H9 (cell line): ENCODE measurements at regions not wholly inside any gene's neighbourhood (a gene's known extent, or its start where the extent isn't known, plus 50 kb on each side); places are given as distances from the start of the nearest gene placed in this dataset.

Experiments
- DNase-seq: peaks from one replicate; pipeline ENCODE4 v3.0.0-alpha.2; 2017
- H2AFZ ChIP-seq: one replicate; pipeline ENCODE4 v1.6.1; 2013; ENCODE audit warnings: mild to moderate bottlenecking, low read length, control low read depth, moderate library complexity
- H2AK5ac ChIP-seq: 2 replicates; pipeline ENCODE4 v1.6.1; 2013; ENCODE audit warnings: low read length, control low read depth, mixed read lengths; ENCODE audit not compliant: insufficient read length
- H2BK120ac ChIP-seq: one replicate; pipeline ENCODE4 v1.6.1; 2013; ENCODE audit warnings: low read depth, mild to moderate bottlenecking, low read length, control low read depth, inconsistent platforms; ENCODE audit not compliant: poor library complexity, severe bottlenecking
- H2BK12ac ChIP-seq: 2 replicates; pipeline ENCODE4 v1.6.1; 2013; ENCODE audit warnings: low read length, control low read depth, mixed read lengths, low read depth; ENCODE audit not compliant: insufficient read length
- H2BK15ac ChIP-seq: 2 replicates; pipeline ENCODE4 v1.6.1; 2013; ENCODE audit warnings: low read depth, low read length, control low read depth
- H2BK20ac ChIP-seq: one replicate; pipeline ENCODE4 v1.6.1; 2013; ENCODE audit warnings: low read depth, mild to moderate bottlenecking, low read length, control low read depth, inconsistent platforms; ENCODE audit not compliant: poor library complexity, severe bottlenecking
- H2BK5ac ChIP-seq: 2 replicates; pipeline ENCODE4 v1.6.1; 2013; ENCODE audit warnings: low read length, control low read depth, mixed read lengths; ENCODE audit not compliant: insufficient read length
- H3K14ac ChIP-seq: 2 replicates; pipeline ENCODE4 v1.6.1; 2013; ENCODE audit warnings: low read length, control low read depth; ENCODE audit not compliant: insufficient read depth
- H3K18ac ChIP-seq: 2 replicates; pipeline ENCODE4 v1.6.1; 2013; ENCODE audit warnings: low read depth, mild to moderate bottlenecking, mixed read lengths, low read length, control low read depth; ENCODE audit not compliant: insufficient read length
- H3K23ac ChIP-seq: 2 replicates; pipeline ENCODE4 v1.6.1; 2013; ENCODE audit warnings: low read length, control low read depth, mixed read lengths, low read depth; ENCODE audit not compliant: insufficient read length
- H3K23me2 ChIP-seq: 2 replicates; pipeline ENCODE4 v1.6.1; 2013; ENCODE audit warnings: low read depth, mild to moderate bottlenecking, mixed read lengths, low read length, control low read depth; ENCODE audit not compliant: insufficient read length, poor library complexity, severe bottlenecking
- H3K27ac ChIP-seq: 2 replicates; pipeline ENCODE4 v1.5.1; 2013; ENCODE audit warnings: low read length, control low read depth, mixed read lengths, low read depth; ENCODE audit not compliant: insufficient read length
- H3K27me3 ChIP-seq: 2 replicates; pipeline ENCODE4 v1.6.1; 2013; ENCODE audit warnings: low read length, control low read depth, inconsistent platforms; ENCODE audit not compliant: insufficient read depth
- H3K4ac ChIP-seq: 2 replicates; pipeline ENCODE4 v1.6.1; 2013; ENCODE audit warnings: low read depth, mild to moderate bottlenecking, control low read depth, inconsistent platforms, low read length, moderate library complexity
- H3K4me1 ChIP-seq: 2 replicates; pipeline ENCODE4 v1.6.1; 2013; ENCODE audit warnings: low read length, control low read depth, inconsistent platforms; ENCODE audit not compliant: insufficient read depth
- H3K4me2 ChIP-seq: 2 replicates; pipeline ENCODE4 v1.6.1; 2013; ENCODE audit warnings: low read length, control low read depth, mixed read lengths; ENCODE audit not compliant: insufficient read length, insufficient read depth
- H3K56ac ChIP-seq: 2 replicates; pipeline ENCODE4 v1.6.1; 2013; ENCODE audit warnings: low read depth, mild to moderate bottlenecking, mixed read lengths, low read length, control low read depth; ENCODE audit not compliant: insufficient read length
- H3K79me1 ChIP-seq: 2 replicates; pipeline ENCODE4 v1.6.1; 2013; ENCODE audit warnings: low read depth, mild to moderate bottlenecking, moderate library complexity, low read length, control low read depth, inconsistent platforms; ENCODE audit not compliant: insufficient read depth, poor library complexity, severe bottlenecking
- H3K79me2 ChIP-seq: 2 replicates; pipeline ENCODE4 v1.6.1; 2013; ENCODE audit warnings: low read length, control low read depth, inconsistent platforms; ENCODE audit not compliant: insufficient read depth
- H3K9ac ChIP-seq: 2 replicates; pipeline ENCODE4 v1.6.1; 2013; ENCODE audit warnings: low read length, control low read depth, mixed read lengths; ENCODE audit not compliant: insufficient read length; ENCODE audit errors: extremely low read depth
- H3K9me3 ChIP-seq: one replicate; pipeline ENCODE4 v1.6.1; 2013; ENCODE audit warnings: low read depth, low read length, inconsistent platforms; ENCODE audit not compliant: control insufficient read depth
- H3T11ph ChIP-seq: one replicate; pipeline ENCODE4 v1.6.1; 2013; ENCODE audit warnings: mild to moderate bottlenecking, low read length, control low read depth, inconsistent platforms
- H4K20me1 ChIP-seq: one replicate; pipeline ENCODE4 v1.6.1; 2013; ENCODE audit not compliant: control insufficient read depth, insufficient read length, insufficient read depth
- H4K5ac ChIP-seq: 2 replicates; pipeline ENCODE4 v1.6.1; 2013; ENCODE audit warnings: low read depth, mild to moderate bottlenecking, mixed read lengths, low read length, control low read depth; ENCODE audit not compliant: insufficient read length
- H4K8ac ChIP-seq: replicated peaks from 2 replicates; pipeline ENCODE4 v1.6.1; 2013; ENCODE audit warnings: low read length, control low read depth, mixed read lengths, low read depth; ENCODE audit not compliant: insufficient read length
- H4K91ac ChIP-seq: 2 replicates; pipeline ENCODE4 v1.6.1; 2013; ENCODE audit warnings: low read depth, mild to moderate bottlenecking, moderate library complexity, mixed read lengths, low read length, control low read depth; ENCODE audit not compliant: insufficient read length
- H3K27ac Mint-ChIP-seq, 3 experiments: 2 replicates in 2 of 3; 3 replicates in 1 of 3; pipeline ENCODE4 v1.8.0; 2020 to 2021; ENCODE audit warnings: mixed read lengths in 3 of 3, mild to moderate bottlenecking in 1 of 3, moderate library complexity in 1 of 3
- H3K27me3 Mint-ChIP-seq: 2 replicates; pipeline ENCODE4 v1.8.0; 2021; ENCODE audit warnings: low read depth, mild to moderate bottlenecking, moderate library complexity, mixed read lengths
- H3K36me3 Mint-ChIP-seq, 3 experiments: 2 replicates in 2 of 3; 3 replicates in 1 of 3; pipeline ENCODE4 v1.8.0; 2020 to 2021; ENCODE audit warnings: low read depth in 3 of 3, mixed read lengths in 3 of 3; ENCODE audit not compliant: insufficient read depth in 1 of 3
- H3K4me1 Mint-ChIP-seq, 2 experiments: 2 replicates each; pipeline ENCODE4 v1.8.0; 2020; ENCODE audit warnings: mixed read lengths in 2 of 2
- H3K4me3 Mint-ChIP-seq, 2 experiments: 2 replicates in 1 of 2; 3 replicates in 1 of 2; pipeline ENCODE4 v1.8.0; 2020 to 2021; ENCODE audit warnings: mild to moderate bottlenecking in 2 of 2, mixed read lengths in 2 of 2, moderate library complexity in 1 of 2
- H3K9me3 Mint-ChIP-seq, 2 experiments: 2 replicates in 1 of 2; 3 replicates in 1 of 2; pipeline ENCODE4 v1.8.0; 2020; ENCODE audit warnings: mild to moderate bottlenecking in 2 of 2, mixed read lengths in 2 of 2, moderate library complexity in 1 of 2
- CTCF ChIP-seq: fragments of 200-600 bp; sonication (generic); conservative IDR thresholded peaks from 3 replicates; pipeline ENCODE4 v1.8.0; 2021; ENCODE audit warnings: antibody characterized with exemption, mild to moderate bottlenecking
- WGBS: extraction: QIAGEN DNeasy Blood & Tissue Kit; methylation state at CpG from one replicate; pipeline ENCODE4 v1.1.7; 2013; ENCODE audit warnings: missing lambda C conversion rate, low lambda C conversion rate, mixed read lengths; ENCODE audit not compliant: insufficient read length; ENCODE audit errors: extremely low coverage; 5-methylcytosine and 5-hydroxymethylcytosine counted together

- Histone ChIP-seq H2AFZ (no peak overlapping the region), H3K9ac (no peak overlapping the region), H3K79me2 (no peaks in the 10 kb centered on the region), H3K79me1 (no peaks in the 10 kb centered on the region), H3K18ac (no peak overlapping the region), H4K20me1 (no peaks in the 10 kb centered on the region), H3K9me3 (no peaks in the 10 kb centered on the region), H3K23ac (no peak overlapping the region), H2BK120ac (no peak overlapping the region), H2BK15ac (no peak overlapping the region), H4K91ac (no peak overlapping the region), H4K8ac (no peak overlapping the region), H3T11ph (no peak overlapping the region), H2BK20ac (no peak overlapping the region), H3K27me3 (no peaks in the 10 kb centered on the region), H2AK5ac (no peak overlapping the region), H3K4ac (no peak overlapping the region), H3K4me2 (no peak overlapping the region), H3K27ac (no peak overlapping the region), H3K56ac (no peak overlapping the region), H3K23me2 (no peaks in the 10 kb centered on the region), H2BK12ac (no peak overlapping the region), H3K4me1 (no peaks in the 10 kb centered on the region), H3K14ac (no peak overlapping the region), H2BK5ac (no peak overlapping the region), H4K5ac (no peak overlapping the region)
- no peak overlapping the region for H3K27ac Mint-ChIP-seq
- no CpG with 5 or more reads among the region's 1 CpG for WGBS
- no peak overlapping the region for H3K4me3 Mint-ChIP-seq
- H3K27me3 Mint-ChIP-seq = no peaks in the 10 kb centered on the region
- H3K36me3 Mint-ChIP-seq = peaks cover 12 to 20% (median 16%) of the 10 kb centered on the region in 3 experiments
- no peaks in the 10 kb centered on the region for H3K4me1 Mint-ChIP-seq
- peaks cover 19 to 27% of the 10 kb centered on the region in 2 experiments for H3K9me3 Mint-ChIP-seq
- TF ChIP-seq CTCF = no peak
- no peak for DNase-seq
Observed at GRCh38 chr18:40695526-40695925, 1259.5 kb upstream of the PIK3C3 start.
